Cerebellar nuclear complex (tissue), 1 donor: ENCODE measurements at regions not wholly inside any gene's neighbourhood (a gene's known extent, or its start where the extent isn't known, plus 50 kb on each side); places are given as distances from the start of the nearest gene placed in this dataset.
"Not testable (repeated sequence)": the region's sequence is repeated elsewhere in the genome, so short reads cannot be mapped to it uniquely, and the experiment has no call there.

ENCODE experiments used
- DNase-seq, 2 experiments: peaks; one replicate each; lab custom pipeline; 2025; lab: John Stamatoyannopoulos, UW

GRCh38 chr18:14189858-14190257 is 57.6 kb upstream of the ZNF519 start:
- no peak for DNase-seq

GRCh38 chr18:14188751-14189406 is 56.6 kb upstream of the ZNF519 start:
- not testable (repeated sequence) for DNase-seq
